ENCODE measurements at regions not wholly inside any gene's neighbourhood (a gene's known extent, or its start where the extent isn't known, plus 50 kb on each side); places are given as distances from the start of the nearest gene placed in this dataset.
"Not testable (repeated sequence)": the region's sequence is repeated elsewhere in the genome, so short reads cannot be mapped to it uniquely, and the experiment has no call there.

DNA sequence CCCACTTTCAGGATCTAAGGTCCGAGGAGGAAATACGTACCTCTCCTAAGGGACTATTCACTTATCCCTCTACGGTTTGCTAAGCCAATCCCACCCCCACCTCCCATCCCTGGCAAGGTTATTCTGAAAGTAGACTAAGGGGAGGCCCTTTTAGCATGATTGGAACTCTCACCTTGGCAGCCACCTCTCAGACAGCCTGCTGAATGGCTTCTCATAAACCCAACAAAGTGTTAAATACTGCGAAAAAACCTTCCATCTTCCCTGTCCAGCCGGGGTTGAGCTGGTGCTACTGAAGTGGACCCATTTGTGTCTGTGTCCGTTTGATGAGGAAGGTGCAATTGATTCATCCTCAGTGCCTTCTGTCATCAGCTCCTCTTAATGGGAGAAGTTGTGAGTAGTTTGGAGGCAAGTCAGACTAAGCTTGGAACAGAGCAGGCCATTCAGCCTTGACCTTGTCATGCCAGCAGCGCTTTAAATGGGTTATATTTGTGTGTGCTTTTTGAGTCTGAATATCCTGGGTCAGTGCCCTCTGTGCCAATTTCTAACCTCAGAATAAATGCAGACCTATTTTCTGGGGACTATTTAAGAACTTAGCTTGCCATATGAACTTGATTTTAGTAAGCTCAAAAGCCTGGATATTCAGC is 476.3 kb upstream of the ZNF608 start:
- no peak for DNase-seq

GRCh38 chr5:125225424-125225823 is 479.0 kb upstream of the ZNF608 start:
- DNase-seq, result no peak

DNA sequence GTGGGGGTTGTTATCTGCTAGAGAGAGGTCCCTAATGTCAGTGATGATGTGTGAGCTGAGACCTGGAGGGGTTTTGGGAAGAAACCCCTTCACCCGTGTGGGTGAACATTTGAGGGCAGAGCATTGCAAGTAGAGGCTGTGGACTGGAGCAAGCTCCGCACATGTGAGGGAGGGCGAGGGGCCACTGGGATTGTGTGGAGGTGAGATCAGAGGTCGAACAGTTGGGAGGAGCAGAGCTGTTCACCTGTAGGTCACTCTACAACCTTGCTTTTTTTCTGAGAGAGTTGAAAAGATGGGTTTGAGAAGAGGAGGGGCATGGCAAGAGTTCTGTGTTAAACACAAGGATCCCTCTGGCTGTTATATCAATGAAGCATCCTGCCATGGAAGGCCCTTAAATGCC is 480.4 kb upstream of the ZNF608 start:
- DNase-seq, result no peak

- DNase-seq, result no peak
These were observed 481.1 kb upstream of the ZNF608 start for GRCh38 chr5:125227333-125228095.

GRCh38 chr5:125228363-125229070 is 482.1 kb upstream of the ZNF608 start:
- no peak for DNase-seq

DNA sequence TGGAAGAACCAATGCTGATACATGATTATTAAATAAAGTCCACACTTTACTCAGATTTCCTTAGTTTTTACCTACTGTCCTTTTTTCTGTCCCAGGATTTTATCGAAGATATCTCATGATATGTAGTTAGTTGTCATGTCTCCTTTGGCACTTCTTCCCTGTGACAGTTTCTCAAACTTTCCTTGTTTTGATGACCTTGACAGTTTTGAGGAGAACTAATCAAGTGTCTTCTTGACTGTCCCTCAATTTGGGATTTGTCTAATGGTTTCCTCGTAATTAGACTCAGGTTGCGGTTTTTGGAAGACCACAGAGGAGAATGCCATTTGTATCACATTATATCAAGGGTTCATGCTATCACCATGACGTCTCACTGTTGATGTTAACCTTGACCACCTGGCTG is 483.1 kb upstream of the ZNF608 start:
- DNase-seq, result no peak

GRCh38 chr5:125232779-125233230 is 486.4 kb upstream of the ZNF608 start:
- no peak for DNase-seq

- DNase-seq, result no peak
These were observed 487.5 kb upstream of the ZNF608 start for GRCh38 chr5:125233944-125234343.

GRCh38 chr5:125236007-125236406 is 489.6 kb upstream of the ZNF608 start:
- no peak for DNase-seq

GRCh38 chr5:125236981-125237380 is 490.5 kb upstream of the ZNF608 start:
- DNase-seq, result no peak

DNA sequence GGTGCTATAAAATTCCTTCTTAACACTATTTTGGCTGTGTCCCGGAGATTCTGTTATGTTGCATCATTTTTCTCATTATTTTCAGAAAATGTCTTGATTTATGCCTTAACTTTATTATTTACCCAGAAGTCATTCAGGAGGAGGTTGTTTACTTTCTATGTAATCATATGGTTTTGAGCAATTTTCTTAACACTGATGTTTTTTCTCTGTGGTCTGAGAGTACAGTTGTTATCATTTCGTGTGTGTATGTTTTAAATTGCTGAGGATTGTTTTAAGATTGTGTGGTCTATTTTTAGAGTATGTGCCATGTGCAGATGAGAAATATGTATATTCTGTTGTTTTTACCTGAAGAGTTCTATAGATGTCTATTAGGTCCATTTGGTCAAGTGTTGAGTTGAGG is 498.1 kb upstream of the ZNF608 start:
- no peak for DNase-seq

DNA sequence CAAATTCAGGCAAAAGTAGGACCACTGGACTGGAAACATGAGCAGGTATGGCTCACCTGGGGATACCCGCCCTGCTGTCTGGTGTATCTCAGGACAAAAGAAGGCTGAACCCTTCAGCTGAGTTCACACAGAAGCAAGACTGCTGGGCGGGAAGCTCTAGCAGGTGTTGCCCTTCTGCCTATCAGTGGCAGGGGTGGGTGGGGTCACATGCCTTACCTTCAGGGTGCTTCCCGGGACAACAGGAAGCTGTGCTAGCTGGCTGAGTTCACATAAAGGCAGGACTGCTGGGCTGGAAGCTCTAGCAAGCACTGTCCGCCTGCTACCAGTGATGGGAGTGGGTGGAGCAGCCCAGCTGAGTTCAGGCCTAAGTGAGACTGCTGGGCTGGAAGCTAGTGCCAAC is 498.8 kb upstream of the ZNF608 start:
- DNase-seq, result no peak

GRCh38 chr5:125249400-125249799 is 503.0 kb upstream of the ZNF608 start:
- DNase-seq, result no peak

DNA sequence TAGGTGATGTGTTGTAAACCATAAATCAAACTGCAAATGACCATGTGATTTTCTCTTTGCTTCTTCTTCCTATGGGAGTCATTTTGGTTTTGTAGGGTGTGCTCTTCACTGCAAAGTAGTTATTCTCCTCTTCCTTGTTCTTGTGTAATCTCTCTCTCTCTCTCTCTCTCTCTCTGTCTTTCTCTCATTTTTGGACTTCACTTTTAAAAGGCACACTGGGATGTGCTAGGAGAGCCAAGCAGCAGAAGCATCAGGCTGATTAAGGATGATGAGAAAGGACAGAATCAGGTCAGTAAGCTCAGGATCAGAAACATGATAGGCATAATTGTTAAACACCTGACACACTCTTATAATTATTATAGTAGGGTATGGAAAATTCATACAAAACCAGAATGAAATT is 505.3 kb upstream of the ZNF608 start:
- DNase-seq, result no peak

DNA sequence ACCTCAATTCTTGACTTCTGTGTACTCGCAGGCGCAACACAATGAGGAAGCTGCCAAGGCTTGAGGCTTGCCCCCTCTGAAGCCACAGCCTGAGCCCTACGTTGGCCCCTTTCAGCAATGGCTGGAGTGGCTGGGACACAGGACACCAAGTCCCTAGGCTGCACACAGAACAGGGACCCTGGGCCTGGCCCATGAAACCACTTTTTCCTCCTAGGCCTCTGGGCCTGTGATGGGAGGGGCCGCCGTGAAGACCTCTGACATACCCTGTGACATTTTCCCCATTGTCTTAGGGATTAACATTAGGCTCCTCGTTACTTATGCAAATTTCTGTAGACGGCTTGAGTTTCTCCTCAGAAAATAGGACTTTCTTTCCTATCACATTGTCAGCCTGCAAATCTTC is 507.2 kb upstream of the ZNF608 start:
- DNase-seq, result not testable (repeated sequence)

- DNase-seq, result no peak
These were observed 507.8 kb upstream of the ZNF608 start for GRCh38 chr5:125254267-125254666.

- DNase-seq, result no peak
These were observed 509.9 kb upstream of the ZNF608 start for GRCh38 chr5:125256296-125256695.

DNA sequence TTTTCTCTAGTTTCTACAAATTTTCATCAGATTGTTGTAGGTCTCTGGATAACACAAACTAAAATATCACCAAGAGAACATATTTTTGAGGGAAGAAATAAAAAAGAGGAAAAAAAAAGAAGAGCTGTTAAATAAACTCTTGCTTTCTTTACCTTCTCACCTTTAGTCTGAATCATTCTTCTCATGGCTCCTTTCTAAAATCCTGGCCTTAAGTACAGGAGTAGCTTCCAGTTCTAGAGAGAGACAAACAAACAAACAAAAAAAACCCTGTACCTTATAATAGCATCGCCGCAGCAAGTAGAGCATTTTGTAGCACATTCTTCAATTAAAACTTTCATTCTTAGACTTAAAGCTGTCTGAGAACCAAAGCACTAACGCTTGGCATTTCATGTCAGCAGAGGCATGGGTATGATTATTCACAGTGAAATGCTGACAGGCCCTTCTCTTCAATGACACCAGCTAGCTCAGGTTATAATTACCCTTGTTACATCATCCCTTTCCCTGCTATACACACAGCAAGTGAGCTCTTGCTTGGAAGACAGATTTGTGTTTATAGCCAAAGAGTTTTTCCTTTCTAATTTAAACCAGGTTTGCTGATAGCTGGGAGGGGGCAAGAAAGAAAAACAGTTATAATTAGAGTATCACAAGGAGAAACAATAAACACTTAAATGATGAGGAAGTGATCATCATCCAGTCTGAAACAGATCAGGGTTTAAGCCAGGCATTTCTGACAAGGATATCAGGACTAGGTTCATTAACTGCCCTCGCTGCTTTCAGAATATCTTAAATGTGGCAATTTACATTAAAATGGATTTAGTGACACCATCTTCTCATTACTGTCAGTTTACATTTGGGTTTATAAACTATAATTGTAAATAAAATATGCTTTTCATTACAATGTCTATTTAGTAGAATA is 510.9 kb upstream of the ZNF608 start:
- no peak for DNase-seq

DNA sequence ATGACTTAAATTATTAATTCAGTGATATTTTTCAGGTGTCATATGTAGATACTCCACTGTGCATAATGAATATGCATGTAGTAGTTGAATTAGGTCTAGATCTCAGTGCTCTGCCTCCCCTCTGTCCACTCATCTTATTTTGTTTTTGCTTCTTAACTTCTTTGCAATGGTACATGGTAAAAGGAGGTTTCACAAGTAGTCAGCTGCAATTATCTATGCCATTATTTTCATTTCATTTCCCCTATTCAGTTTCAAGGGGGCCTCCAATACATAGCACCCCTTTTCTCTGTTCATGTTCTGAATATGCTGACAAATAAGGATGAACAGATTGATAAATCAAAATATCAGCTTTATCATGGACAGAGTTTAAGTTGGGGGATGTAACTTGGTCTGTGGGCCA is 511.6 kb upstream of the ZNF608 start:
- no peak for DNase-seq

DNA sequence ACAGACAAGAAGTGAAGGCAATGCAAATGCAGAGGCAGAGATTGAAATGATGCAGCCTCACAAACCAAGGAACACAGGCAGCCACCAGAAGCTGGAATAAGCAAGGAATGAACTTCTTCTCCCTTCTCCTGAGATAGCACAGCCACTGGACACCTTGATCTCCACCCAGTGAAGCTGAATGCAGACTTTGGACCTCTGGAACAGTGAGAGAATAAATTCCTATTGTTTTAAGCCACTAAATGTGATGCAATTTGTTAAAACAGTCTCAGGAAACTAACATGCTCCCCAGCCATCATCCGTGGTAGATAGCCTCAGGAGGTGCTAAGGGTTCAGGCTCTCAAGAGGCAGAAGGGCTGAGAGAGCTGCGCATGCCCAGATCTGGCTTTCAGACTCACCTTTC is 512.2 kb upstream of the ZNF608 start:
- no peak for DNase-seq

DNA sequence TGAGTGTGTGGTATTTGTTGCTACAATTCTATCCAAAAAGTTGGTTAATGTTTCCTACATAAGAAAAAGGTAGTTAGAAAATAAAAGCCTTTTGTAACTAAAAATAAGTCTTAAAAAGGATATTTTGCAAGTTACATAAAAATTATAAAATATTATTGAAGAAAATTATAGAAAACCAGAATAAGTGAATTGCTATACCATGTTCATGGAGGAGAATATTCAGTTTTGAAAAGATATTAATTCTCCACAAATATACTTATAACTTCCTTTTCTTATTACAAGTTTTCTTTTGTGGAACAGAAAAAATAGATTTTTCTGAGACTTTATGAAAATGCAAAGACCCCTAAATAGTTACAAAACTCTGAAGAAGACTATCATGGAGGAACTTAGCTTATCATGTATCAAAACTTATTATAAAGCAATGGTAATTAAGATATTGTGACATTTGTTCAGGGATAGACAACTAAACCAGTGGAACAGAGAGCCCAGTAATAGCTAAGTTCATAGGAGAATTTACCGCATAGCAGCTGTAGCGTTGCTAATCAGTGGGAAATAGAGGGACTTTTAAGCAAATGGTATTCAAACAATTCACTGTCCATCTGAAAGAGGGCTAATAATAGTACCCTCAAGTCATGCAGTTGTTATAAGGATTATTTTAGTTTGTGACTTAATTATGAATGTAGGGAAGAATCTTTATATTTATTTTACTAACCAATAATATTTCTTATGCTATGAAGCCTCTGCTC is 515.2 kb upstream of the ZNF608 start:
- DNase-seq, result no peak

DNA sequence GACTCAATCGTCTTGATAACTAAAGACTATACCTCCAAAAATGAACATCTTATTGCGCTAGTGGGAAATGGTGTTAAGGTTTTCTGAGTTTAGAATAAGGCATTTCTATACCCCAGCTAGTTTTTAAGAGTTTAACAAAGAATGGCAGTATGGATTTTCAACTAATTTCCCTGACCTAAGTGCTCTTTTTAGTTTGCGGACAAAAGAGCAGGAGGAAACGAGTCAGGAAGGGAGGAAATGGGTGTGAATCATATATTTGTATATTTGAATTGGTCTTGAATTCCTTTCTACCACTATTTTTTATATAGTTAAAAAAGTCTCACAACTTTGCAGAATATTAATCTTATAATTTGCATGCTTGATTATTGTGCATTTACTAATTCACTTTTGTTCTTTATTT is 516.3 kb upstream of the ZNF608 start:
- DNase-seq, result no peak

Data from activated CD4-positive, CD25-positive, alpha-beta regulatory T cell treated with anti-CD3 and anti-CD28 coated beads, Interleukin-2, amount 50 U/mL, for 72 hours (primary cell).